Transverse colon (tissue), 4 donors: ENCODE measurements at regions not wholly inside any gene's neighbourhood (a gene's known extent, or its start where the extent isn't known, plus 50 kb on each side); places are given as distances from the start of the nearest gene placed in this dataset.

Source experiments
- EP300 ChIP-seq: sonication (generic); formaldehyde crosslinking; IDR thresholded peaks from one replicate; pipeline ENCODE4 v1.6.1; 2017; ENCODE audit warnings: antibody characterized with exemption, low read depth
- POLR2A ChIP-seq: fragments of 450-650 bp; IDR thresholded peaks from one replicate; pipeline ENCODE4 v1.6.1; 2016; ENCODE audit warnings: antibody characterized with exemption, mild to moderate bottlenecking, moderate library complexity
- POLR2AphosphoS5 ChIP-seq, 3 donors: sonication (generic); formaldehyde crosslinking; IDR thresholded peaks; one replicate each; pipeline ENCODE4 v1.6.1; 2016; ENCODE audit warnings: antibody characterized with exemption in 3 of 3
- TF ChIP-seq, protein P1 (sequence below), 5 experiments: fragments of 200-600 bp in 3 of 5; fragments of 450-650 bp in 2 of 5; sonication (generic) in 3 of 5; IDR thresholded peaks; 1 replicate in 2 of 5; 2 replicates in 3 of 5; pipeline ENCODE4 v1.5.1; 2016 to 2017; ENCODE audit warnings: antibody characterized with exemption in 5 of 5, inconsistent platforms in 3 of 5, mild to moderate bottlenecking in 2 of 5, moderate library complexity in 1 of 5

DNA sequence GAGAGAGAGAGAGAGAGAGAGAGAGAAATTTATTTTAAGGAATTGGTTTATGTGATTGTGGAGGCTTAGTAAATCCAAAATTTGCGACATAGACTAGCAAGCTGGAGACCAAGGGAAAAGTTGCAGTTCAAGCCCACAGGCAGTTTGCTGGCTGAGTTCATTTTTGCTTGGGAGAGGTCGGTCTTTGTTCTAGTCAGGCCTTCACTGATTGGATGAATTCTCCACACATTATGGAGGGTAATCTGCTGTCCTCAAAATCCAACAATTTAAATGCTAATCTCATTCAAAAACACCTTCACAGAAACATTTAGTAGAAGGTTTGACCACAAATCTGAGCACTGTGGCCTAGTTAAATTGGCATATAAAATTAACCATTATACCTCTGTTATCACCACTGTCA lies 439.6 kb downstream of the EPM2A start:
- TF ChIP-seq, protein P1, sequence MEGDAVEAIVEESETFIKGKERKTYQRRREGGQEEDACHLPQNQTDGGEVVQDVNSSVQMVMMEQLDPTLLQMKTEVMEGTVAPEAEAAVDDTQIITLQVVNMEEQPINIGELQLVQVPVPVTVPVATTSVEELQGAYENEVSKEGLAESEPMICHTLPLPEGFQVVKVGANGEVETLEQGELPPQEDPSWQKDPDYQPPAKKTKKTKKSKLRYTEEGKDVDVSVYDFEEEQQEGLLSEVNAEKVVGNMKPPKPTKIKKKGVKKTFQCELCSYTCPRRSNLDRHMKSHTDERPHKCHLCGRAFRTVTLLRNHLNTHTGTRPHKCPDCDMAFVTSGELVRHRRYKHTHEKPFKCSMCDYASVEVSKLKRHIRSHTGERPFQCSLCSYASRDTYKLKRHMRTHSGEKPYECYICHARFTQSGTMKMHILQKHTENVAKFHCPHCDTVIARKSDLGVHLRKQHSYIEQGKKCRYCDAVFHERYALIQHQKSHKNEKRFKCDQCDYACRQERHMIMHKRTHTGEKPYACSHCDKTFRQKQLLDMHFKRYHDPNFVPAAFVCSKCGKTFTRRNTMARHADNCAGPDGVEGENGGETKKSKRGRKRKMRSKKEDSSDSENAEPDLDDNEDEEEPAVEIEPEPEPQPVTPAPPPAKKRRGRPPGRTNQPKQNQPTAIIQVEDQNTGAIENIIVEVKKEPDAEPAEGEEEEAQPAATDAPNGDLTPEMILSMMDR (IDR thresholded peaks at IDR 0.05): no peak
- TF ChIP-seq POLR2A (no peak), POLR2AphosphoS5 (IDR thresholded peaks at IDR 0.05) (no peak), EP300 (no peak)
